Astrocyte (in vitro differentiated cells and primary cell): ENCODE measurements at regions not wholly inside any gene's neighbourhood (a gene's known extent, or its start where the extent isn't known, plus 50 kb on each side); places are given as distances from the start of the nearest gene placed in this dataset.

Experiments used
- CTCF ChIP-seq: IDR thresholded peaks from 2 replicates; pipeline ENCODE4 v1.5.1; 2011; ENCODE audit warnings: low read depth, mild to moderate bottlenecking, inconsistent platforms, low read length, moderate library complexity; ENCODE audit not compliant: insufficient read depth
- EZH2 ChIP-seq: IDR thresholded peaks from 2 replicates; pipeline ENCODE4 v1.6.1; 2012; ENCODE audit warnings: mild to moderate bottlenecking, low read length, inconsistent platforms; ENCODE audit not compliant: insufficient read depth

GRCh38 chr7:21194936-21195335 is 232.9 kb upstream of the SP4 start:
- TF ChIP-seq CTCF (no peak), EZH2 (no peak)
